Breast epithelium (tissue), 3 donors: ENCODE measurements at regions not wholly inside any gene's neighbourhood (a gene's known extent, or its start where the extent isn't known, plus 50 kb on each side); places are given as distances from the start of the nearest gene placed in this dataset.

Experiments used
- POLR2A ChIP-seq: fragments of 450-650 bp; IDR thresholded peaks from one replicate; pipeline ENCODE4 v1.6.1; 2016; ENCODE audit warnings: antibody characterized with exemption, mild to moderate bottlenecking, moderate library complexity
- TF ChIP-seq, protein P1 (sequence below), 3 donors: fragments of 450-650 bp; IDR thresholded peaks; one replicate each; pipeline ENCODE4 v1.5.1; 2016 to 2017; ENCODE audit warnings: antibody characterized with exemption in 3 of 3, mild to moderate bottlenecking in 3 of 3, moderate library complexity in 3 of 3

DNA sequence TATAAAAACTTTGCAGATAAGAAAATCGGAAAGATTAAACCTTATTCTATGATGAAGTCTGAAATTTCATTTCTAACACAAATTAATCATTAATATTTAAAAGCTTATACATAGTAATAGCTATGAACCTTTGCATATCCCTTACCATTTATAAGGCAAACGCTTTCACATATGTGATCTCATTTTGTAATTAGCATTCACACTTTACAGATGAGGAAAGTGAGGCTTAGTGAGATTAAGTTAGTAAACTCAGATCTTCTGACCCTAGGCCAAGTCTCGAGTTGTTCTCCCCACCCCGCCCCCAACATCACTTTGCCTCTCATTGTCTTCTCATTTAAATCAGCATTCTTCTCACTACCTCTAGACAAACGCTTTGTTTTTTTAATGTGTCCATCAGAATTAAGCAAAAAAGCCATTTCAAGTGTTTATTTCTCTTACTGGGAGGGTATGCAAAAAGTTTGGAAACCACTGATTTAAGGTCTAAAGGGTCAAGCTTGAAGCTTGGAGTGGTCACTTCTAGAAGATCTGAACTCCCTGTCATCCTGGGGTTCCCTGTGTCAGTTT lies 172.9 kb upstream of the BCL6 start:
- TF ChIP-seq, protein P1, sequence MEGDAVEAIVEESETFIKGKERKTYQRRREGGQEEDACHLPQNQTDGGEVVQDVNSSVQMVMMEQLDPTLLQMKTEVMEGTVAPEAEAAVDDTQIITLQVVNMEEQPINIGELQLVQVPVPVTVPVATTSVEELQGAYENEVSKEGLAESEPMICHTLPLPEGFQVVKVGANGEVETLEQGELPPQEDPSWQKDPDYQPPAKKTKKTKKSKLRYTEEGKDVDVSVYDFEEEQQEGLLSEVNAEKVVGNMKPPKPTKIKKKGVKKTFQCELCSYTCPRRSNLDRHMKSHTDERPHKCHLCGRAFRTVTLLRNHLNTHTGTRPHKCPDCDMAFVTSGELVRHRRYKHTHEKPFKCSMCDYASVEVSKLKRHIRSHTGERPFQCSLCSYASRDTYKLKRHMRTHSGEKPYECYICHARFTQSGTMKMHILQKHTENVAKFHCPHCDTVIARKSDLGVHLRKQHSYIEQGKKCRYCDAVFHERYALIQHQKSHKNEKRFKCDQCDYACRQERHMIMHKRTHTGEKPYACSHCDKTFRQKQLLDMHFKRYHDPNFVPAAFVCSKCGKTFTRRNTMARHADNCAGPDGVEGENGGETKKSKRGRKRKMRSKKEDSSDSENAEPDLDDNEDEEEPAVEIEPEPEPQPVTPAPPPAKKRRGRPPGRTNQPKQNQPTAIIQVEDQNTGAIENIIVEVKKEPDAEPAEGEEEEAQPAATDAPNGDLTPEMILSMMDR (IDR thresholded peaks at IDR 0.05) = no peak
- no peak for TF ChIP-seq POLR2A
